ENCODE measurements at regions not wholly inside any gene's neighbourhood (a gene's known extent, or its start where the extent isn't known, plus 50 kb on each side); places are given as distances from the start of the nearest gene placed in this dataset.

GRCh38 chr3:25289156-25289555 is 138.9 kb upstream of the RARB start:
- no peaks in the 10 kb centered on the region for H3K4me1 ChIP-seq
- H3K27ac ChIP-seq: no peak overlapping the region
- no peaks in the 10 kb centered on the region for H3K9me3 ChIP-seq
- no peak for DNase-seq
- no peak for TF ChIP-seq POLR2A (IDR thresholded peaks at IDR 0.05)
- TF ChIP-seq CTCF (IDR thresholded peaks at IDR 0.05): no peak
- WGBS, 2 donors: 76 to 100% methylated on average over 1 of the region's 1 CpG
- no peaks in the 10 kb centered on the region for H3K27me3 ChIP-seq
- no peak overlapping the region for H3K4me3 ChIP-seq
- intact Hi-C loops (cut with DNase I; ENCODE audit: low total_unique reads): no loop called here
- no peaks in the 10 kb centered on the region for H3K36me3 ChIP-seq (ENCODE audit: low read depth, missing control alignments)

GRCh38 chr3:25289663-25290062 is 138.4 kb upstream of the RARB start:
- no peak overlapping the region for H3K27ac ChIP-seq
- H3K9me3 ChIP-seq: no peaks in the 10 kb centered on the region
- TF ChIP-seq POLR2A (IDR thresholded peaks at IDR 0.05): no peak
- no peak for TF ChIP-seq CTCF (IDR thresholded peaks at IDR 0.05)
- no peaks in the 10 kb centered on the region for H3K27me3 ChIP-seq
- 81 to 84% methylated on average over 2 of the region's 2 CpGs for whole genome bisulfite sequencing, 2 donors
- intact Hi-C loops (cut with DNase I; ENCODE audit: low total_unique reads): no loop called here
- H3K4me3 ChIP-seq: no peak overlapping the region
- DNase-seq: no peak
- no peaks in the 10 kb centered on the region for H3K4me1 ChIP-seq
- no peaks in the 10 kb centered on the region for H3K36me3 ChIP-seq (ENCODE audit: low read depth, missing control alignments)

GRCh38 chr3:25291481-25291905 is 136.6 kb upstream of the RARB start:
- no peak overlapping the region for H3K4me3 ChIP-seq
- H3K27me3 ChIP-seq: no peaks in the 10 kb centered on the region
- H3K36me3 ChIP-seq (ENCODE audit: low read depth, missing control alignments): no peaks in the 10 kb centered on the region
- DNase-seq: no peak
- TF ChIP-seq CTCF (IDR thresholded peaks at IDR 0.05) (no peak), POLR2A (IDR thresholded peaks at IDR 0.05) (no peak)
- H3K27ac ChIP-seq: no peak overlapping the region
- no peaks in the 10 kb centered on the region for H3K9me3 ChIP-seq
- no peaks in the 10 kb centered on the region for H3K4me1 ChIP-seq
- intact Hi-C loops (cut with DNase I; ENCODE audit: low total_unique reads): no loop called here
- 34 to 61% methylated on average over 2 of the region's 2 CpGs for WGBS, 2 donors

- Histone ChIP-seq H3K4me3 (no peak overlapping the region), H3K36me3 (ENCODE audit: low read depth, missing control alignments) (no peaks in the 10 kb centered on the region), H3K9me3 (no peaks in the 10 kb centered on the region), H3K4me1 (no peaks in the 10 kb centered on the region), H3K27me3 (no peaks in the 10 kb centered on the region), H3K27ac (no peak overlapping the region)
- intact Hi-C loops (cut with DNase I; ENCODE audit: low total_unique reads): no loop called here
- no peak for DNase-seq
- WGBS, 2 donors: 92 to 93% methylated on average over 3 of the region's 3 CpGs
- TF ChIP-seq POLR2A (IDR thresholded peaks at IDR 0.05): no peak
- no peak for TF ChIP-seq CTCF (IDR thresholded peaks at IDR 0.05)
These were observed 136.0 kb upstream of the RARB start for GRCh38 chr3:25292036-25292435.

- intact Hi-C loops (cut with DNase I; ENCODE audit: low total_unique reads): no loop called here
- WGBS, 2 donors: 76 to 83% methylated on average over 6 of the region's 6 CpGs
These were observed 135.5 kb upstream of the RARB start for GRCh38 chr3:25292595-25292994.

More at GRCh38 chr3:25292595-25292994, 135.5 kb upstream of the RARB start:
- no peaks in the 10 kb centered on the region for H3K4me1 ChIP-seq
- no peak for DNase-seq
- H3K36me3 ChIP-seq (ENCODE audit: low read depth, missing control alignments): no peaks in the 10 kb centered on the region
- no peak overlapping the region for H3K27ac ChIP-seq
- H3K4me3 ChIP-seq: no peak overlapping the region
- TF ChIP-seq CTCF (IDR thresholded peaks at IDR 0.05) (no peak), POLR2A (IDR thresholded peaks at IDR 0.05) (no peak)
- no peaks in the 10 kb centered on the region for H3K27me3 ChIP-seq
- H3K9me3 ChIP-seq: no peaks in the 10 kb centered on the region

Measured in testis (tissue), 2 donors.